Tibial nerve (tissue), 4 donors: ENCODE measurements at regions not wholly inside any gene's neighbourhood (a gene's known extent, or its start where the extent isn't known, plus 50 kb on each side); places are given as distances from the start of the nearest gene placed in this dataset. TPM values are rescaled to one million over a fixed set of nuclear protein-coding genes. Genes with fewer than 3 reads are reported as not detected.

Experiments used
- DNase-seq, 2 donors: peaks; one replicate each; pipeline ENCODE4 v3.0.0-alpha.2; 2019; ENCODE audit warnings: low spot score in 2 of 2
- H3K27ac ChIP-seq, 4 donors: fragments of 200-600 bp; sonication (generic) in 3 of 4; one replicate each; pipeline ENCODE4 v1.5.1; 2017 to 2019; ENCODE audit warnings: mild to moderate bottlenecking in 1 of 4
- H3K27me3 ChIP-seq, 2 donors: fragments of 200-600 bp; sonication (generic) in 1 of 2; one replicate each; pipeline versions ENCODE4 v1.5.1 to v1.6.0; 2017 to 2019
- H3K36me3 ChIP-seq, 3 donors: fragments of 200-600 bp; sonication (generic); one replicate each; pipeline ENCODE4 v1.5.1; 2018 to 2019
- H3K4me1 ChIP-seq, 4 donors: fragments of 200-600 bp; sonication (generic) in 3 of 4; one replicate each; pipeline ENCODE4 v1.5.1; 2017 to 2019
- H3K4me3 ChIP-seq, 4 donors: fragments of 200-600 bp; sonication (generic) in 3 of 4; one replicate each; pipeline ENCODE4 v1.5.1; 2017 to 2019; ENCODE audit warnings: mild to moderate bottlenecking in 1 of 4, moderate library complexity in 1 of 4
- H3K9me3 ChIP-seq, 4 donors: fragments of 200-600 bp; sonication (generic) in 3 of 4; one replicate each; pipeline ENCODE4 v1.5.1; 2017 to 2019
- EP300 ChIP-seq, 2 donors: sonication (generic); formaldehyde crosslinking; IDR thresholded peaks; one replicate each; pipeline ENCODE4 v1.6.1; 2017; ENCODE audit warnings: antibody characterized with exemption in 2 of 2, mild to moderate bottlenecking in 1 of 2
- POLR2A ChIP-seq, 2 donors: fragments of 450-650 bp; IDR thresholded peaks; one replicate each; pipeline ENCODE4 v1.6.1; 2017; ENCODE audit warnings: antibody characterized with exemption in 2 of 2, mild to moderate bottlenecking in 2 of 2, moderate library complexity in 2 of 2
- WGBS, 2 donors: methylation state at CpG; one replicate each; pipeline ENCODE4 v1.1.5; 2018; 5-methylcytosine and 5-hydroxymethylcytosine counted together
- small RNA-seq: library from RNA; depleted of rRNA; stranded (forward); fragments of <200 nt; gene quantifications from one replicate; pipeline ENCODE3, GENCODE V24; 2016
- TF ChIP-seq, protein P1 (sequence below), 5 experiments: fragments of 200-600 bp in 3 of 5; fragments of 450-650 bp in 2 of 5; sonication (generic) in 3 of 5; IDR thresholded peaks; one replicate each; pipeline ENCODE4 v1.5.1; 2016 to 2019; ENCODE audit warnings: antibody characterized with exemption in 5 of 5, mild to moderate bottlenecking in 3 of 5, moderate library complexity in 2 of 5

DNA sequence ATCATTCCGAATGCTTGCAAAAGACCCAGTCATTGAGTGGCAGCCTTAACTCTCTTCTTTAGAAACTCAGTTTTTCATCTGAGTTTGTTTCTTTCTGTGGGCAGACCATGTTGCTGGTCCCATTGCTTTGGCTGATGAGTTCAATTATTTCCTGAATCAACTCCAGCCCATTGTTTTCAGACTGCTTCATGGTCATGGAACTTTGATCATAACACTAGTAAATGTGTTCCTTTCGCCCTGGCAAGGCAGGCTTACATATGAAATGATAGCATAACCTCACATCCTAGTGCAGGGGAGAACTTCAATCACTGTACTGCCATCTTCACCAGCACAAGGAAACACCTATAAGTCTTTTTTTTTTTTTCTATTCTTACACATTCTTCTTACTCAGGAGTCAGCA lies 50.0 kb upstream of the DUSP10 start:
- WGBS, 2 donors: 86 to 88% methylated on average over 2 of the region's 2 CpGs
- TF ChIP-seq EP300 (IDR thresholded peaks at IDR 0.05): no peak
- TF ChIP-seq, protein P1, sequence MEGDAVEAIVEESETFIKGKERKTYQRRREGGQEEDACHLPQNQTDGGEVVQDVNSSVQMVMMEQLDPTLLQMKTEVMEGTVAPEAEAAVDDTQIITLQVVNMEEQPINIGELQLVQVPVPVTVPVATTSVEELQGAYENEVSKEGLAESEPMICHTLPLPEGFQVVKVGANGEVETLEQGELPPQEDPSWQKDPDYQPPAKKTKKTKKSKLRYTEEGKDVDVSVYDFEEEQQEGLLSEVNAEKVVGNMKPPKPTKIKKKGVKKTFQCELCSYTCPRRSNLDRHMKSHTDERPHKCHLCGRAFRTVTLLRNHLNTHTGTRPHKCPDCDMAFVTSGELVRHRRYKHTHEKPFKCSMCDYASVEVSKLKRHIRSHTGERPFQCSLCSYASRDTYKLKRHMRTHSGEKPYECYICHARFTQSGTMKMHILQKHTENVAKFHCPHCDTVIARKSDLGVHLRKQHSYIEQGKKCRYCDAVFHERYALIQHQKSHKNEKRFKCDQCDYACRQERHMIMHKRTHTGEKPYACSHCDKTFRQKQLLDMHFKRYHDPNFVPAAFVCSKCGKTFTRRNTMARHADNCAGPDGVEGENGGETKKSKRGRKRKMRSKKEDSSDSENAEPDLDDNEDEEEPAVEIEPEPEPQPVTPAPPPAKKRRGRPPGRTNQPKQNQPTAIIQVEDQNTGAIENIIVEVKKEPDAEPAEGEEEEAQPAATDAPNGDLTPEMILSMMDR (IDR thresholded peaks at IDR 0.05): no peak
- TF ChIP-seq POLR2A (IDR thresholded peaks at IDR 0.05): no peak
- no peaks in the 10 kb centered on the region for H3K9me3 ChIP-seq

More for the DNA sequence above, 50.0 kb upstream of the DUSP10 start:
- H3K27ac ChIP-seq: no peak overlapping the region
- no peaks in the 10 kb centered on the region for H3K27me3 ChIP-seq
- no peak for DNase-seq
- no peaks in the 10 kb centered on the region for H3K36me3 ChIP-seq
- H3K4me1 ChIP-seq: no peaks in the 10 kb centered on the region
- no peak overlapping the region for H3K4me3 ChIP-seq

Small RNAs in the stretch of these regions (small RNA-seq; reads per million reads assigned to genes)
- gene RNU6-403P: not detected
